ENCODE measurements at regions not wholly inside any gene's neighbourhood (a gene's known extent, or its start where the extent isn't known, plus 50 kb on each side); places are given as distances from the start of the nearest gene placed in this dataset.

DNA sequence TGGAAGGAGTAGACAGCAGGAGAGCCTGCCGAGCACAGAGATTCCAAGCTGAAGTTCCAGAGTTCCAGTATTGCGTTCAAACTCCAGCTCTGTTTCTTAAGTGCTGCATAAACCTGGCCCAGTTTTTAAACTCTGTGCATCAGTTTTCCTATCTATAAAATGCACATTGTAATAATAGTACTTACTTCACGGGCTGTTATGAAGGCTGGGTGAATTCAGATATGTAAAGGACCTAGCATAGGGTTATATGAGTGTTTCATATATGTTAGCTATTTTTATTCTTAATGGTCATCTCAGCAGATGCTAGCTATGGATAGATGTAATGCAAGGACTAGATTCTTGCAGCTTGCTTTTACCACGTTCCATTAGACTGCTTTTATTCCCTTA lies 293.1 kb upstream of the SEMA3C start:
- TF ChIP-seq, protein P1, sequence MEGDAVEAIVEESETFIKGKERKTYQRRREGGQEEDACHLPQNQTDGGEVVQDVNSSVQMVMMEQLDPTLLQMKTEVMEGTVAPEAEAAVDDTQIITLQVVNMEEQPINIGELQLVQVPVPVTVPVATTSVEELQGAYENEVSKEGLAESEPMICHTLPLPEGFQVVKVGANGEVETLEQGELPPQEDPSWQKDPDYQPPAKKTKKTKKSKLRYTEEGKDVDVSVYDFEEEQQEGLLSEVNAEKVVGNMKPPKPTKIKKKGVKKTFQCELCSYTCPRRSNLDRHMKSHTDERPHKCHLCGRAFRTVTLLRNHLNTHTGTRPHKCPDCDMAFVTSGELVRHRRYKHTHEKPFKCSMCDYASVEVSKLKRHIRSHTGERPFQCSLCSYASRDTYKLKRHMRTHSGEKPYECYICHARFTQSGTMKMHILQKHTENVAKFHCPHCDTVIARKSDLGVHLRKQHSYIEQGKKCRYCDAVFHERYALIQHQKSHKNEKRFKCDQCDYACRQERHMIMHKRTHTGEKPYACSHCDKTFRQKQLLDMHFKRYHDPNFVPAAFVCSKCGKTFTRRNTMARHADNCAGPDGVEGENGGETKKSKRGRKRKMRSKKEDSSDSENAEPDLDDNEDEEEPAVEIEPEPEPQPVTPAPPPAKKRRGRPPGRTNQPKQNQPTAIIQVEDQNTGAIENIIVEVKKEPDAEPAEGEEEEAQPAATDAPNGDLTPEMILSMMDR (IDR thresholded peaks at IDR 0.05; ENCODE audit: insufficient read depth, low read length) = no peak
- H3K4me3 ChIP-seq (ENCODE audit: low read depth, low read length) = no peak overlapping the region
- DNase-seq (ENCODE audit: low read depth) = no peak

DNA sequence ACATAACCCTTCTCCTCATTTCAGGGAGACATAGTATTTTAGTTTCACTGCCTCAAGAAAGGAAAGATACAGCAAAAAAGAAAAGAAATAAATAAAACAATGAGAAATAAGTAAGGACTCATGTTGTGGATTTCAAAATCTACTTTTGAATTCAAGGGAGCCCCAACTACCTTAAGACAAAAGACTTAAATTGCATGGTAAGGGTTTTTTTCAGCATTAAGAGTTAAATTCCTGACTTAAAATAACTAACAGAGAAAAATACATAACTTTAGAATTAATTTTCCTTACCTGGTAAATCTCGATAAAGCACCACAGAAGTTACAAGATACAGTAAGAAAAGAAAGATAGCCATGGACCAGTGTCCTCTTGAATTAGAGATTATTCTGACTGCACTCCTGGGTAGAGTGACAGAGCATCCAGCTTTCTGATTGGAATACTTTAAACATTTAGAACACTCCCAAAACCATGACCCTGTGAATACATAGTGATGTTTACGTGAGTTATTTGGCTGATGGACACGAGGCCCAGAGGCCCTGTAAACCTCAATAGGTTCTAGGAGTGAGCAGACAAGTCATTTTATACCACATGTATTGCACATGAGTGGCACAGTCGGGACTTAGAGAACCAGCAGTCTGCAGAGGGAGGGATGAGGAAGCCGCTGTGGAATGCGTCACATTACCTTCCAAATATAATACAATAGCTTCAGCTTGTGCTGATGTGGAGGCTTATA lies 292.5 kb upstream of the SEMA3C start:
- no peak overlapping the region for H3K4me3 ChIP-seq (ENCODE audit: low read depth, low read length)
- DNase-seq (ENCODE audit: low read depth) = peak; percentile 91
- TF ChIP-seq, protein P1 (IDR thresholded peaks at IDR 0.05; ENCODE audit: insufficient read depth, low read length) = no peak

DNA sequence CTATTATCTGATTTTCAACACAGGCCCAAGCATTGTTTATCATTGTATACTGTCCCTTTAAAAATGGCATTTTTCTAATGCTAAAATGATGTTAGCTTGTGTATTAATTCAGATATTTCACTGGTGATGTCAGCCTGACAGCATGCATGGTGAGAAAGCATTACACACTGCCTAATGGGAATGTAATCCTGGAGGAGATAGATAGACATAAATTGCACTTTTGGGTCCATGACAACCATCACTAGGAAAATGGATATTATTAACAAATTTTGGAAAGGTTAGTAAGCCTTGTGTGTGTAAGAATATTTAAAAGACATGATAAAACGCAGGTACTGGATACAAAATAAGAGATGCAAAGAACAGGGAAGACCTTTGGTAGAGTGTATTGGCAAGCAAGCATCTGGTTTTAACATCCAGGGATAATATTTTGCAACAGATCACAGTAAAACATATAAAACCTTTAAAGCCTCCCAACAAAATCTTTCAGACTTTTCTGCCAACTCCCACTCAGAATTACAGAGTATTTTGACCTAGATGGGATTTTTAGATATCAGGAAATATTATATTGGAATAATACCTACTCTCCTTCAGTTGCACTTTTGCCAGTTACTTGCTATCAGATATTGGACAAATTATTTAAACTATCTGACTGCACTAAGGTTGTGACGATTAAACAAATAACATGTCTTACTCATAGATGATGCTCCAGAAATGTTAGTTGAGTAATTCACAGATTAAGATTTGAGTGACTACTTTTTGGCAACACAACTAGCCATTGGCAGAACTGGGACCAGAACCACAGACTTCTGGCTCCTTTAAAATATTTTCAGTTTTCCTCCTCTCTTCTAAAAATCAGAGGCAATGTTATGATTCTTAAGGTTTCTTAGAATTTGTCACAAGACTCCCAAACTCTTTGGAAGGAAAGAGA lies 291.6 kb upstream of the SEMA3C start:
- DNase-seq (ENCODE audit: low read depth) = peak; percentile 95
- no peak overlapping the region for H3K4me3 ChIP-seq (ENCODE audit: low read depth, low read length)

DNA sequence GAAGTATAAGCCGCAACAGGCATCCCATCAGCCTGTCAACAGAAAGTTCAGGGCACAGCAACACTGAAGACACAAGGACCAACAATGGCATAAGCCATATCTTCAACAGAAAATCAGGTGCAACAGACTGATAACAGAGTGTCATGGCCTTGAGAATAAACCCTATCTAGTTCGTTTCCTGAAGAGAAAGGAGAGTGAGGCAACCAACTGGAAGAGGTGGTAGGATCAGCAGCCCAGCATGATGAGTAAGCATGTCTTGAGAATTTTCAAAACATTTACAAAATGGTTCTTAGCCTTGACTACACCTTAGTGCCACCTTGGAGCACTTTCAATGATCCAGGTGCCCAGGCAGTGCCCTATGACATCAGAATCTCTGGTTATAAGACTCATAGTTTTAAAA lies 290.2 kb upstream of the SEMA3C start:
- peak; percentile 35 for DNase-seq (ENCODE audit: low read depth)
- H3K4me3 ChIP-seq (ENCODE audit: low read depth, low read length) = no peak overlapping the region
- TF ChIP-seq, protein P1 (IDR thresholded peaks at IDR 0.05; ENCODE audit: insufficient read depth, low read length) = no peak

More for the DNA sequence above, 291.6 kb upstream of the SEMA3C start:
- TF ChIP-seq, protein P1 (IDR thresholded peaks at IDR 0.05; ENCODE audit: insufficient read depth, low read length) = no peak

DNA sequence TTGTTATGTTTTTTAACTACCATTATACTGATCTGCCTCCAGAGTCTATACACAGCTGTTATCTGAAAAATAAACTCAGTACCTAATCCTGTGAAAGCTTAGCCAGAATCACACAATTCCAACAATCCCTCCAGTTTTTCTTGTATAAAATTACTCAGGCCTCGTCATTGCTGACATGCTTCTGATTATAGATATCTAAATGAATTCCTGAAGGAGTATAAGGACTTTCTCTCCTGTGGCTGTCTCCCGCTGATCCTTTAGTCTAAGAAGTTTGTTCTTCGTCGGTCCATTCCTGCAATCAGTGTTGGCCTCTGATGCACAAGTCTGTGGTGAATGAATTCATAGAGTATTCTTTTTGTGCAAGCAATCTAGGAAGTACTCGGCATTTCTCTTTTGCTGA lies 288.9 kb upstream of the SEMA3C start:
- no peak overlapping the region for H3K4me3 ChIP-seq (ENCODE audit: low read depth, low read length)
- TF ChIP-seq, protein P1 (IDR thresholded peaks at IDR 0.05; ENCODE audit: insufficient read depth, low read length) = no peak
- DNase-seq (ENCODE audit: low read depth) = peak; percentile 84

DNA sequence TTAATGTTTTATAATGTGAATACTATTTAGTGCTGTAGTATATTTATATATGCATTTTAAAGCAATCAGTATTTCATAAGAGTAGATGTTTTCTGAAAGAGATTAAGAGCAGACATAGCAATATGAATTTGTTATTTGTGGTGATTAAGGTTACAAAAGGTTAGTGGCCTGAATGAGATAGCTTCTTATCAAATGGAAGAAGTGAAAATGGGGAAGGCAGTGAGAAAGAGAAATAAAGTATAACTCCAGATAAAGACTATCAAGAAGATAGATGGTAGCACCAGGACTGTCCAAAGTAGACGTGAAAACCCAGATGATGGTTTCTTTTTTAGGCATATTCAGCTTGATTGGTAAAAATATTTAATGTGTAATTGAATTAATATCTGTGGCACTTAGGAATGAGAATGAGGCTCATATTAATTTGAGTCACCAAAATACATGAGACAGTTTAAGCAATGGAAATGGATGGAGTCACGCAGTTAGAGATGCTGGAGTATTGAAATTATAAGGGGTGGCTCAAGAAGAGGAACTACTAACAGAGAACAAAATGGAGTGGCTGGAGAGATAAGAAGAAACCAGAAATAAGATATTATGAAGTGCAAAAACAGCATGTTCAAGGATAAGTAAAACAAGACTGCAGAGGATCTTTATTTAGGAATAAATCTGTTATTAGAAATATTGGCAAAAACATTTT lies 288.0 kb upstream of the SEMA3C start:
- TF ChIP-seq, protein P1 (IDR thresholded peaks at IDR 0.05; ENCODE audit: insufficient read depth, low read length) = no peak
- no peak for DNase-seq (ENCODE audit: low read depth)
- no peak overlapping the region for H3K4me3 ChIP-seq (ENCODE audit: low read depth, low read length)
